Neural progenitor cell (in vitro differentiated cells): ENCODE measurements at regions not wholly inside any gene's neighbourhood (a gene's known extent, or its start where the extent isn't known, plus 50 kb on each side); places are given as distances from the start of the nearest gene placed in this dataset.

Source experiments
- DNase-seq: peaks from one replicate; pipeline ENCODE4 v3.0.0-alpha.2; 2016; ENCODE audit warnings: low spot score
- H2AFZ ChIP-seq: fragments of 200-600 bp; sonication (generic); replicated peaks from 2 replicates; pipeline ENCODE4 v1.6.1; 2016; ENCODE audit warnings: antibody characterized with exemption
- H3F3A ChIP-seq: fragments of 200-600 bp; sonication (generic); 2 replicates; pipeline ENCODE4 v1.6.1; 2016; ENCODE audit warnings: antibody characterized with exemption, low read depth
- H3K27ac ChIP-seq: fragments of 200-600 bp; sonication (generic); 2 replicates; pipeline ENCODE4 v1.5.1; 2016; ENCODE audit warnings: mild to moderate bottlenecking
- H3K27me3 ChIP-seq: fragments of 200-600 bp; sonication (generic); 2 replicates; pipeline ENCODE4 v1.6.1; 2016; ENCODE audit warnings: mild to moderate bottlenecking, moderate library complexity
- H3K36me3 ChIP-seq: fragments of 200-600 bp; sonication (generic); 2 replicates; pipeline ENCODE4 v1.5.1; 2016
- H3K4me1 ChIP-seq: fragments of 200-600 bp; sonication (generic); 2 replicates; pipeline ENCODE4 v1.6.1; 2016; ENCODE audit warnings: mixed run types
- H3K4me2 ChIP-seq: fragments of 200-600 bp; sonication (generic); 2 replicates; pipeline ENCODE4 v1.6.1; 2016
- H3K4me3 ChIP-seq: fragments of 200-600 bp; sonication (generic); 2 replicates; pipeline ENCODE4 v1.5.1; 2016
- H3K79me2 ChIP-seq: fragments of 200-600 bp; sonication (generic); 2 replicates; pipeline ENCODE4 v1.6.1; 2016; ENCODE audit warnings: low read depth
- H3K9ac ChIP-seq: fragments of 200-600 bp; sonication (generic); 2 replicates; pipeline ENCODE4 v1.6.1; 2016
- H3K9me3 ChIP-seq: fragments of 200-600 bp; sonication (generic); 2 replicates; pipeline ENCODE4 v1.5.1; 2016; ENCODE audit warnings: low read depth
- H4K20me1 ChIP-seq: fragments of 200-600 bp; sonication (generic); 2 replicates; pipeline ENCODE4 v1.6.1; 2016; ENCODE audit warnings: low read depth
- H3K27ac Mint-ChIP-seq: 3 replicates; pipeline ENCODE4 v1.8.0; 2021; ENCODE audit warnings: mixed read lengths
- H3K27me3 Mint-ChIP-seq: 2 replicates; pipeline ENCODE4 v1.8.0; 2022; ENCODE audit warnings: low read depth, mild to moderate bottlenecking, inconsistent platforms, moderate library complexity, mixed read lengths; ENCODE audit not compliant: insufficient read depth
- H3K36me3 Mint-ChIP-seq: 3 replicates; pipeline ENCODE4 v1.8.0; 2021; ENCODE audit warnings: mixed read lengths
- H3K4me1 Mint-ChIP-seq: 3 replicates; pipeline ENCODE4 v1.8.0; 2021; ENCODE audit warnings: mixed read lengths
- H3K4me3 Mint-ChIP-seq: 3 replicates; pipeline ENCODE4 v1.8.0; 2021; ENCODE audit warnings: mild to moderate bottlenecking, moderate library complexity, mixed read lengths
- H3K9me3 Mint-ChIP-seq: 3 replicates; pipeline ENCODE4 v1.8.0; 2020; ENCODE audit warnings: mixed read lengths
- CTCF ChIP-seq: fragments of 200-600 bp; sonication (generic); IDR thresholded peaks from 2 replicates; pipeline ENCODE4 v1.5.1; 2017; ENCODE audit warnings: antibody characterized with exemption, mild to moderate bottlenecking
- EZH2 ChIP-seq: fragments of 200-600 bp; sonication (generic); IDR thresholded peaks from 2 replicates; pipeline ENCODE4 v1.6.1; 2017; ENCODE audit warnings: antibody characterized with exemption, mild to moderate bottlenecking, moderate library complexity
- EZH2phosphoT487 ChIP-seq: fragments of 200-600 bp; sonication (generic); IDR thresholded peaks from 2 replicates; pipeline ENCODE4 v1.6.1; 2017; ENCODE audit warnings: antibody characterized with exemption

- Histone ChIP-seq H3K4me2 (no peak overlapping the region), H3K4me3 (no peak overlapping the region), H4K20me1 (no peaks in the 10 kb centered on the region), H3K79me2 (no peaks in the 10 kb centered on the region), H3K36me3 (no peaks in the 10 kb centered on the region), H3K4me1 (peaks cover 19% of the 10 kb centered on the region), H3K27me3 (no peaks in the 10 kb centered on the region), H2AFZ (no peak overlapping the region), H3F3A (peaks cover 8% of the 10 kb centered on the region), H3K27ac (no peak overlapping the region), H3K9ac (no peak overlapping the region), H3K9me3 (no peaks in the 10 kb centered on the region)
- no peaks in the 10 kb centered on the region for H3K36me3 Mint-ChIP-seq
- TF ChIP-seq CTCF (no peak), EZH2 (no peak), EZH2phosphoT487 (no peak)
- H3K4me3 Mint-ChIP-seq = no peak overlapping the region
- H3K27ac Mint-ChIP-seq = no peak overlapping the region
- H3K9me3 Mint-ChIP-seq = no peaks in the 10 kb centered on the region
- peaks cover 8% of the 10 kb centered on the region for H3K27me3 Mint-ChIP-seq
- no peak for DNase-seq
- H3K4me1 Mint-ChIP-seq = peaks cover 28% of the 10 kb centered on the region
These were observed 144.2 kb upstream of the FBXL4 start for GRCh38 chr6:99091985-99092384.

GRCh38 chr6:99080191-99080590 lies 132.4 kb upstream of the FBXL4 start:
- no peak overlapping the region for H3K4me3 ChIP-seq

DNA sequence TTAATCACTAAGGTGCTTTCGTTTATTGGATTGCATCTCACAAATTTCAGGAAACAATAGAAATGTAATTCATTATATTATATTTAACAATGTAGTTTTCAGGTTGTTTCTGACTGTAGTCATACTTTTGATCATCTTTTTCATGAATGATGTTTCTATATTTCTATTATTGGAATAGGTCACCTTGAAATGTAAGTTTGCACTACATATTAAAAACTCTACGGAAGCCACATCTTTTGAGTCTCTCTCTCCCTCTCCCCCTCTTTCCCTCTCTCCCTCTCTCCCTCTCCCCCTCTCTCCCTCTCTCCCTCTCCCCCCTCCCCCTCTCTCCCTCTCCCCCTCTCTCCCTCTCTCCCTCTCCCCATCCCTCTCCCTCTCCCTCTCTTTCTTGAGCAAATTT lies 131.3 kb upstream of the FBXL4 start:
- H3K4me1 ChIP-seq = no peaks in the 10 kb centered on the region
- no peak for DNase-seq
- Mint-ChIP-seq H3K4me1 (no peaks in the 10 kb centered on the region), H3K27ac (no peak overlapping the region), H3K36me3 (no peaks in the 10 kb centered on the region), H3K27me3 (peaks cover 2% of the 10 kb centered on the region), H3K4me3 (no peak overlapping the region), H3K9me3 (no peaks in the 10 kb centered on the region)
- no peak overlapping the region for H3K9ac ChIP-seq
- no peak overlapping the region for H3K4me2 ChIP-seq
- H2AFZ ChIP-seq = no peak overlapping the region
- H3K9me3 ChIP-seq = no peaks in the 10 kb centered on the region
- no peaks in the 10 kb centered on the region for H3F3A ChIP-seq
- no peak for TF ChIP-seq EZH2
- TF ChIP-seq EZH2phosphoT487 = no peak
- TF ChIP-seq CTCF = no peak
- no peaks in the 10 kb centered on the region for H3K27me3 ChIP-seq
- no peaks in the 10 kb centered on the region for H4K20me1 ChIP-seq
- no peaks in the 10 kb centered on the region for H3K36me3 ChIP-seq
- no peaks in the 10 kb centered on the region for H3K79me2 ChIP-seq
- H3K27ac ChIP-seq = no peak overlapping the region
- no peak overlapping the region for H3K4me3 ChIP-seq

More at GRCh38 chr6:99080191-99080590, 132.4 kb upstream of the FBXL4 start:
- no peak overlapping the region for H3K9ac ChIP-seq
- H3K36me3 Mint-ChIP-seq = no peaks in the 10 kb centered on the region
- no peaks in the 10 kb centered on the region for H3K4me1 ChIP-seq
- H3K9me3 ChIP-seq = no peaks in the 10 kb centered on the region
- no peak overlapping the region for H3K4me2 ChIP-seq
- H3K4me3 Mint-ChIP-seq = no peak overlapping the region
- no peaks in the 10 kb centered on the region for H3K36me3 ChIP-seq
- no peaks in the 10 kb centered on the region for H3F3A ChIP-seq
- no peak overlapping the region for H3K27ac ChIP-seq
- no peak overlapping the region for H3K27ac Mint-ChIP-seq
- no peaks in the 10 kb centered on the region for H3K9me3 Mint-ChIP-seq
- no peaks in the 10 kb centered on the region for H3K79me2 ChIP-seq
- TF ChIP-seq EZH2phosphoT487 (no peak), EZH2 (no peak), CTCF (no peak)
- H3K27me3 Mint-ChIP-seq = peaks cover 2% of the 10 kb centered on the region
- H2AFZ ChIP-seq = no peak overlapping the region
- no peaks in the 10 kb centered on the region for H4K20me1 ChIP-seq
- DNase-seq = no peak
- H3K27me3 ChIP-seq = no peaks in the 10 kb centered on the region
- no peaks in the 10 kb centered on the region for H3K4me1 Mint-ChIP-seq

GRCh38 chr6:99073223-99073622 lies 125.5 kb upstream of the FBXL4 start:
- H3K4me2 ChIP-seq = no peak overlapping the region
- no peaks in the 10 kb centered on the region for H3K27me3 ChIP-seq
- H2AFZ ChIP-seq = no peak overlapping the region
- Mint-ChIP-seq H3K27me3 (no peaks in the 10 kb centered on the region), H3K4me3 (no peak overlapping the region), H3K4me1 (no peaks in the 10 kb centered on the region), H3K9me3 (no peaks in the 10 kb centered on the region), H3K36me3 (no peaks in the 10 kb centered on the region), H3K27ac (no peak overlapping the region)
- no peak overlapping the region for H3K27ac ChIP-seq
- H3K9ac ChIP-seq = no peak overlapping the region
- TF ChIP-seq EZH2phosphoT487 = no peak
- TF ChIP-seq CTCF = no peak
- TF ChIP-seq EZH2 = no peak
- DNase-seq = no peak
- no peaks in the 10 kb centered on the region for H3K36me3 ChIP-seq
- no peaks in the 10 kb centered on the region for H3K9me3 ChIP-seq
- H3F3A ChIP-seq = no peaks in the 10 kb centered on the region
- no peak overlapping the region for H3K4me3 ChIP-seq
- no peaks in the 10 kb centered on the region for H4K20me1 ChIP-seq
- no peaks in the 10 kb centered on the region for H3K4me1 ChIP-seq
- H3K79me2 ChIP-seq = no peaks in the 10 kb centered on the region
